ENCODE measurements at regions not wholly inside any gene's neighbourhood (a gene's known extent, or its start where the extent isn't known, plus 50 kb on each side); places are given as distances from the start of the nearest gene placed in this dataset.

DNA sequence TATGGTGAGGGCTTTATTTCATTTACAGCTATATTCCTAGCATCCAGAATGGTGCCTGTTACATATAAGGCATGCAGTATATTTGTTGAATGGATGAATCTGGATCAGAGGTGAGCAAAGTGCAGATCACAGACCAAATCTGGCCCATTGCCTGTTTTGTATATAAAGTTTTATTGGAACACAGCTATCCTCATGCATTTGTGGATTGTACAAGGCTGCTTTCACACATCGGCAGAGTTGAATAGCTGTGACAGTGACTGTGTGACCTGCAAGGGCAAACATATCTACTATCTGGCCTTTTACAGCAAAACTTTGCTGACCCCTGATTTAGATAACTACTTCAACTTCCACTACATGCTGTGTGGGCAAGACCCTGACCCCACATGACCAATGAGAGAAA, 54.0 kb upstream of the MRPS6 start:
- Histone ChIP-seq H3K36me3 (ENCODE audit: low read depth) (no peaks in the 10 kb centered on the region), H3K9me3 (ENCODE audit: severe bottlenecking) (no peaks in the 10 kb centered on the region), H3K4me3 (ENCODE audit: severe bottlenecking) (no peak overlapping the region), H3K27ac (ENCODE audit: poor library complexity, severe bottlenecking) (no peak overlapping the region), H3K27me3 (ENCODE audit: insufficient read depth, poor library complexity, severe bottlenecking) (no peaks in the 10 kb centered on the region), H3K4me1 (ENCODE audit: insufficient read depth, poor library complexity, severe bottlenecking) (no peaks in the 10 kb centered on the region)
- no peak for DNase-seq (ENCODE audit: low spot score)
- no peak for ATAC-seq (ENCODE audit: low read depth)
- TF ChIP-seq, protein P1, sequence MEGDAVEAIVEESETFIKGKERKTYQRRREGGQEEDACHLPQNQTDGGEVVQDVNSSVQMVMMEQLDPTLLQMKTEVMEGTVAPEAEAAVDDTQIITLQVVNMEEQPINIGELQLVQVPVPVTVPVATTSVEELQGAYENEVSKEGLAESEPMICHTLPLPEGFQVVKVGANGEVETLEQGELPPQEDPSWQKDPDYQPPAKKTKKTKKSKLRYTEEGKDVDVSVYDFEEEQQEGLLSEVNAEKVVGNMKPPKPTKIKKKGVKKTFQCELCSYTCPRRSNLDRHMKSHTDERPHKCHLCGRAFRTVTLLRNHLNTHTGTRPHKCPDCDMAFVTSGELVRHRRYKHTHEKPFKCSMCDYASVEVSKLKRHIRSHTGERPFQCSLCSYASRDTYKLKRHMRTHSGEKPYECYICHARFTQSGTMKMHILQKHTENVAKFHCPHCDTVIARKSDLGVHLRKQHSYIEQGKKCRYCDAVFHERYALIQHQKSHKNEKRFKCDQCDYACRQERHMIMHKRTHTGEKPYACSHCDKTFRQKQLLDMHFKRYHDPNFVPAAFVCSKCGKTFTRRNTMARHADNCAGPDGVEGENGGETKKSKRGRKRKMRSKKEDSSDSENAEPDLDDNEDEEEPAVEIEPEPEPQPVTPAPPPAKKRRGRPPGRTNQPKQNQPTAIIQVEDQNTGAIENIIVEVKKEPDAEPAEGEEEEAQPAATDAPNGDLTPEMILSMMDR (IDR thresholded peaks at IDR 0.05; ENCODE audit: poor library complexity, severe bottlenecking), result no peak

DNA sequence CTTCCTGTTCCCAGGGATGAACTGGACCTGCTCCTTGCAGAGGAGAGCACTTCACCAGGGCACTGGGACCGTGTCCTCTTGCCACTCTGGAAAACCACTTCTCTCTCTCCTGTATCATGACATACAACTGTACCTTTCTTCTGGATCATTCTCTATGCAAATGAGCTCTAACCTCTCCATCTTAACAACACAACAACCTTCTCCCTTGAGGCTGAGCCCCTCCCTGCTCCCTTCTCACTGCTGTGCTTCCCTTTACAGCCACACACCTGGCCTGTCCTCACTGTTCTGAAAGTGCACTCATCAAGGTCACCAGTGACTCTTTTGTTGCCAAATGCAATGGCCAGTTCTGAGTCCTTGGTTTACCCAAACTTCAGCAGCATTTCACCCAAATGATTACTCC, 54.5 kb upstream of the MRPS6 start:
- no peak for ATAC-seq (ENCODE audit: low read depth)
- Histone ChIP-seq H3K4me1 (ENCODE audit: insufficient read depth, poor library complexity, severe bottlenecking) (no peaks in the 10 kb centered on the region), H3K4me3 (ENCODE audit: severe bottlenecking) (no peak overlapping the region), H3K27ac (ENCODE audit: poor library complexity, severe bottlenecking) (no peak overlapping the region), H3K27me3 (ENCODE audit: insufficient read depth, poor library complexity, severe bottlenecking) (no peaks in the 10 kb centered on the region), H3K36me3 (ENCODE audit: low read depth) (no peaks in the 10 kb centered on the region), H3K9me3 (ENCODE audit: severe bottlenecking) (no peaks in the 10 kb centered on the region)
- TF ChIP-seq, protein P1 (IDR thresholded peaks at IDR 0.05; ENCODE audit: poor library complexity, severe bottlenecking), result no peak
- DNase-seq (ENCODE audit: low spot score), result no peak

- ATAC-seq (ENCODE audit: low read depth), result no peak
- H3K27ac ChIP-seq (ENCODE audit: poor library complexity, severe bottlenecking), result no peak overlapping the region
- H3K9me3 ChIP-seq (ENCODE audit: severe bottlenecking), result no peaks in the 10 kb centered on the region
- H3K4me3 ChIP-seq (ENCODE audit: severe bottlenecking), result no peak overlapping the region
- no peaks in the 10 kb centered on the region for H3K27me3 ChIP-seq (ENCODE audit: insufficient read depth, poor library complexity, severe bottlenecking)
- DNase-seq (ENCODE audit: low spot score), result no peak
- TF ChIP-seq, protein P1 (IDR thresholded peaks at IDR 0.05; ENCODE audit: poor library complexity, severe bottlenecking), result no peak
- no peaks in the 10 kb centered on the region for H3K36me3 ChIP-seq (ENCODE audit: low read depth)
- H3K4me1 ChIP-seq (ENCODE audit: insufficient read depth, poor library complexity, severe bottlenecking), result no peaks in the 10 kb centered on the region
Measured at GRCh38 chr21:34018185-34018584, 55.2 kb upstream of the MRPS6 start.

GRCh38 chr21:34017039-34017961, 56.1 kb upstream of the MRPS6 start:
- no peak for DNase-seq (ENCODE audit: low spot score)
- TF ChIP-seq, protein P1 (IDR thresholded peaks at IDR 0.05; ENCODE audit: poor library complexity, severe bottlenecking), result no peak
- no peaks in the 10 kb centered on the region for H3K4me1 ChIP-seq (ENCODE audit: insufficient read depth, poor library complexity, severe bottlenecking)

DNA sequence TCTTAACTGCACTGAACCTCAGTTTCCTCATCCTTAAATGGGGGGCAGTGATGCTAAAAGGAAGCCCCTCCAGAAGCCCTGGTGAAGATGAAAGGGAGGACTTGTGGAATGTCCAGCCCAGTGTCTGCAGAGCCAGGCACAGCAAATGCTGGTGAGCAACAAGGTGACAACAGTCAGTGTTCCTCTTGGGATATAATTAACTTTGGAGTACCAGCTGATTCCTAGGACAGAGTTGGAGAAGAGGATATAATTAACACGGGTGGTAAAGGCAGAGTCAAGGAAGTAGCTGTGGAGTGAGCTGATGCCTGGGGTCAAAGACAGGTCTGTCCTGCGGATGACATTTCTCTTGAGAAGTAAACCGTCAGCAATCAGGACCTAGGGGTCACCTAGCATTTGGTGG, 60.7 kb upstream of the MRPS6 start:
- no peaks in the 10 kb centered on the region for H3K27me3 ChIP-seq (ENCODE audit: insufficient read depth, poor library complexity, severe bottlenecking)

More at GRCh38 chr21:34017039-34017961, 56.1 kb upstream of the MRPS6 start:
- Histone ChIP-seq H3K36me3 (ENCODE audit: low read depth) (no peaks in the 10 kb centered on the region), H3K9me3 (ENCODE audit: severe bottlenecking) (no peaks in the 10 kb centered on the region), H3K27me3 (ENCODE audit: insufficient read depth, poor library complexity, severe bottlenecking) (no peaks in the 10 kb centered on the region), H3K4me3 (ENCODE audit: severe bottlenecking) (no peak overlapping the region), H3K27ac (ENCODE audit: poor library complexity, severe bottlenecking) (no peak overlapping the region)
- no peak for ATAC-seq (ENCODE audit: low read depth)

More for the DNA sequence above, 60.7 kb upstream of the MRPS6 start:
- H3K4me3 ChIP-seq (ENCODE audit: severe bottlenecking), result no peak overlapping the region
- H3K27ac ChIP-seq (ENCODE audit: poor library complexity, severe bottlenecking), result no peak overlapping the region
- no peaks in the 10 kb centered on the region for H3K36me3 ChIP-seq (ENCODE audit: low read depth)
- ATAC-seq (ENCODE audit: low read depth) (no peak), DNase-seq (ENCODE audit: low spot score) (no peak)
- TF ChIP-seq, protein P1 (IDR thresholded peaks at IDR 0.05; ENCODE audit: poor library complexity, severe bottlenecking), result no peak
- H3K9me3 ChIP-seq (ENCODE audit: severe bottlenecking), result peaks cover 2% of the 10 kb centered on the region
- H3K4me1 ChIP-seq (ENCODE audit: insufficient read depth, poor library complexity, severe bottlenecking), result no peaks in the 10 kb centered on the region
